Uterus (tissue), 3 donors: ENCODE measurements at regions not wholly inside any gene's neighbourhood (a gene's known extent, or its start where the extent isn't known, plus 50 kb on each side); places are given as distances from the start of the nearest gene placed in this dataset.

Source experiments
- DNase-seq, 2 donors: peaks; one replicate each; pipeline ENCODE4 v3.0.0-alpha.2; 2019 to 2020
- H3K27ac ChIP-seq, 2 donors: fragments of 200-600 bp; sonication (generic); 1 replicate in 1 of 2; 2 replicates in 1 of 2; pipeline ENCODE4 v1.5.1; 2016 to 2018
- H3K27me3 ChIP-seq, 2 donors: fragments of 200-600 bp; sonication (generic); one replicate each; pipeline ENCODE4 v1.5.1; 2018 to 2019; ENCODE audit warnings: control low read depth in 1 of 2
- H3K36me3 ChIP-seq, 2 donors: fragments of 200-600 bp; sonication (generic); one replicate each; pipeline ENCODE4 v1.5.1; 2019; ENCODE audit warnings: control low read depth in 1 of 2
- H3K4me1 ChIP-seq, 2 donors: fragments of 200-600 bp; sonication (generic); one replicate each; pipeline ENCODE4 v1.5.1; 2018 to 2019; ENCODE audit warnings: control low read depth in 1 of 2
- H3K4me3 ChIP-seq, 2 donors: fragments of 200-600 bp; sonication (generic); 1 replicate in 1 of 2; 2 replicates in 1 of 2; pipeline ENCODE4 v1.5.1; 2018 to 2019; ENCODE audit warnings: mild to moderate bottlenecking in 1 of 2
- H3K9me3 ChIP-seq, 2 donors: fragments of 200-600 bp; sonication (generic); one replicate each; pipeline ENCODE4 v1.5.1; 2019; ENCODE audit warnings: control low read depth in 1 of 2
- CTCF ChIP-seq, 4 experiments: fragments of 200-600 bp in 2 of 4; fragments of 450-650 bp in 2 of 4; sonication (generic) in 2 of 4; IDR thresholded peaks; one replicate each; pipeline ENCODE4 v1.5.1; 2016 to 2019; ENCODE audit warnings: antibody characterized with exemption in 4 of 4, mild to moderate bottlenecking in 2 of 4, moderate library complexity in 1 of 4
- POLR2A ChIP-seq, 2 donors: fragments of 450-650 bp; IDR thresholded peaks; one replicate each; pipeline ENCODE4 v1.6.1; 2016; ENCODE audit warnings: antibody characterized with exemption in 2 of 2, mild to moderate bottlenecking in 1 of 2, moderate library complexity in 1 of 2
- intact Hi-C: fragments of 100-400 bp; cut with DNase I; formaldehyde crosslinking; loops from one replicate; pipeline ENCODE4 v1.15.1; 2023; ENCODE audit warnings: low total_unique reads
- donor health status: DM: yes; HTN: yes; CAD: no.

GRCh38 chr2:13046557-13047165 lies 329.9 kb downstream of the TRIB2 start:
- Histone ChIP-seq H3K27ac (no peak overlapping the region), H3K4me3 (no peak overlapping the region), H3K27me3 (no peaks in the 10 kb centered on the region), H3K9me3 (no peaks in the 10 kb centered on the region), H3K4me1 (no peaks in the 10 kb centered on the region), H3K36me3 (no peaks in the 10 kb centered on the region)
- TF ChIP-seq POLR2A (IDR thresholded peaks at IDR 0.05) (no peak), CTCF (IDR thresholded peaks at IDR 0.05) (no peak)
- DNase-seq, result no peak
- intact Hi-C loops, result no loop called here

- no peak overlapping the region for H3K27ac ChIP-seq
- no peaks in the 10 kb centered on the region for H3K27me3 ChIP-seq
- TF ChIP-seq CTCF (IDR thresholded peaks at IDR 0.05), result no peak
- TF ChIP-seq POLR2A (IDR thresholded peaks at IDR 0.05), result no peak
- intact Hi-C loops, result no loop called here
- H3K9me3 ChIP-seq, result no peaks in the 10 kb centered on the region
- no peaks in the 10 kb centered on the region for H3K36me3 ChIP-seq
- no peaks in the 10 kb centered on the region for H3K4me1 ChIP-seq
- no peak for DNase-seq
- no peak overlapping the region for H3K4me3 ChIP-seq
Observed at GRCh38 chr2:13050764-13051163, 334.0 kb downstream of the TRIB2 start.

GRCh38 chr2:13052547-13052946 lies 335.8 kb downstream of the TRIB2 start:
- intact Hi-C loops, result no loop called here
- no peak overlapping the region for H3K4me3 ChIP-seq
- TF ChIP-seq POLR2A (IDR thresholded peaks at IDR 0.05) (no peak), CTCF (IDR thresholded peaks at IDR 0.05) (no peak)
- no peaks in the 10 kb centered on the region for H3K4me1 ChIP-seq
- no peak overlapping the region for H3K27ac ChIP-seq
- H3K27me3 ChIP-seq, result no peaks in the 10 kb centered on the region
- DNase-seq, result no peak
- no peaks in the 10 kb centered on the region for H3K36me3 ChIP-seq
- no peaks in the 10 kb centered on the region for H3K9me3 ChIP-seq

GRCh38 chr2:13056259-13056843 lies 339.6 kb downstream of the TRIB2 start:
- Histone ChIP-seq H3K27ac (no peak overlapping the region), H3K27me3 (no peaks in the 10 kb centered on the region), H3K36me3 (no peaks in the 10 kb centered on the region), H3K4me3 (no peak overlapping the region), H3K4me1 (no peaks in the 10 kb centered on the region), H3K9me3 (no peaks in the 10 kb centered on the region)
- DNase-seq, result no peak
- intact Hi-C loops, result no loop called here
- TF ChIP-seq POLR2A (IDR thresholded peaks at IDR 0.05) (no peak), CTCF (IDR thresholded peaks at IDR 0.05) (peak in 1 of 4 experiments; percentile 13)

- no peaks in the 10 kb centered on the region for H3K9me3 ChIP-seq
- H3K27me3 ChIP-seq, result no peaks in the 10 kb centered on the region
- DNase-seq, result no peak
- H3K4me3 ChIP-seq, result no peak overlapping the region
- no peaks in the 10 kb centered on the region for H3K4me1 ChIP-seq
- H3K27ac ChIP-seq, result no peak overlapping the region
- no peaks in the 10 kb centered on the region for H3K36me3 ChIP-seq
- TF ChIP-seq POLR2A (IDR thresholded peaks at IDR 0.05), result no peak
- no peak for TF ChIP-seq CTCF (IDR thresholded peaks at IDR 0.05)
- intact Hi-C loops, result no loop called here
Observed at GRCh38 chr2:13057671-13058070, 340.9 kb downstream of the TRIB2 start.
